ENCODE measurements at regions not wholly inside any gene's neighbourhood (a gene's known extent, or its start where the extent isn't known, plus 50 kb on each side); places are given as distances from the start of the nearest gene placed in this dataset.

DNA sequence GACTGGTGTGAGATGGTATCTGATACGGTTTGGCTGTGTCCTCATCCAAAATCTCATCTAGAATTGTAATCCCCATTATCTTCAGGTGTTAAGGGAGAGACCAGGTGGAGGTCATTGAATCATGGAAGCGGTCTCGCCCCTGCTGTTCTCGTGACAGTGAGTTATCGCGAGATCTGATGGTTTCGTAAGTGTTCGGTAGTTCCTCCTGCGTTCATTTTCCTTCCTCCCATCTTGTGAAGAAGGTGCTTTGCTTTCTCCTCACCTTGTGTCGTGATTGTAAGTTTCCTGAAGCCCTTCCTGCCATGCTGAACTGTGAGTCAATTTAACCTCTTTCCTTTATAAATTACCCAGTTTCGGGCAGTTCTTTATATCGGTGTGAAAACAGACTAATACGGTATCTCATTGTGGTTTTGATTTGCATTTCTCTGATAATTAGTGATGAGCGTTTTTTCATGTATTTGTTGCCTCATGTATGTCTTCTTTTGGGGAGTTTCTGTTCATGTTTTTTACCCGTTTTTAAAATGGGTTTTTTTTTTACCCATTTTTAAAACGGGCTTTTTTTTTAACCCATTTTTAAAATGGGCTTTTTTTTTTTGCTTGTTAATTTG is 102.8 kb upstream of the SLC10A2 start:
- no peak for DNase-seq (ENCODE audit: low read depth)
- no peak overlapping the region for H3K4me3 ChIP-seq (ENCODE audit: low read depth, low read length)

DNA sequence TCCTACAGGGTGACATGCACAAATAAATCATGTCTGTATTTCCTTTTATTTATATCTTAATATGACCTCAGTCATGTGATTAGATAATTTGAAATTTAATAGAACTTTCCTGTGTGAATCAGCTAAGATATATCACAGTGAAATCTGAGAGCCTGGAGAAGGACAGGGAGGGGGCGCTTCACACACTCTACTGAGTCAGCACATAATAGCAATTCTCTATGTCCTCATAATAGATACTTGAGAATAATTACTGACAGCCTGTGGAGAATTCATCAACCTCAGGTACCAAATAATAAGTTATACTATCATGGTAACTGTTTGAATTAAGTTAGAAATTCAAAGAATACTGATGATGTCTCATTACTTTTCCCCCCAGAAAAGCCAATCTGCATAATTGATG is 98.0 kb upstream of the SLC10A2 start:
- H3K4me3 ChIP-seq (ENCODE audit: low read depth, low read length) = no peak overlapping the region
- DNase-seq (ENCODE audit: low read depth) = no peak

DNA sequence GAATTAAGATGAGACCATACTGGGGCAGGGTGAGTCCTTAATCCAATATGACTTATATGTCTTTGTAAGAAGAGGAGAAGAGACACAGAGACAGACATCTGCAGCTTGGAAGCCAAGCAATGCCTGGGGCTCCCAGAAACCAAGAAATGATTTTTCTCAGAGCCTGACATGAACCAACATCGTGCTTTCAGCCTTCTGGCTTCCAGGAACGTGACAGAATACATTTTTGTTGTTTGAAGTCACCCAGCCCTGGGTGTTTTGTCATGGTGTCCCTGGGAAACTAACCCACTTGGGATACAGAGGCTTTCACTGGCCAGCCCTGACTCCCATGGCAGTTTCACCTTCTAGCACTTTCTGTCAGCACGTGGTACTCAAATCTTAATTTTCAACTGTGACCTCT is 95.3 kb upstream of the SLC10A2 start:
- DNase-seq (ENCODE audit: low read depth) = no peak
- H3K4me3 ChIP-seq (ENCODE audit: low read depth, low read length) = no peak overlapping the region

DNA sequence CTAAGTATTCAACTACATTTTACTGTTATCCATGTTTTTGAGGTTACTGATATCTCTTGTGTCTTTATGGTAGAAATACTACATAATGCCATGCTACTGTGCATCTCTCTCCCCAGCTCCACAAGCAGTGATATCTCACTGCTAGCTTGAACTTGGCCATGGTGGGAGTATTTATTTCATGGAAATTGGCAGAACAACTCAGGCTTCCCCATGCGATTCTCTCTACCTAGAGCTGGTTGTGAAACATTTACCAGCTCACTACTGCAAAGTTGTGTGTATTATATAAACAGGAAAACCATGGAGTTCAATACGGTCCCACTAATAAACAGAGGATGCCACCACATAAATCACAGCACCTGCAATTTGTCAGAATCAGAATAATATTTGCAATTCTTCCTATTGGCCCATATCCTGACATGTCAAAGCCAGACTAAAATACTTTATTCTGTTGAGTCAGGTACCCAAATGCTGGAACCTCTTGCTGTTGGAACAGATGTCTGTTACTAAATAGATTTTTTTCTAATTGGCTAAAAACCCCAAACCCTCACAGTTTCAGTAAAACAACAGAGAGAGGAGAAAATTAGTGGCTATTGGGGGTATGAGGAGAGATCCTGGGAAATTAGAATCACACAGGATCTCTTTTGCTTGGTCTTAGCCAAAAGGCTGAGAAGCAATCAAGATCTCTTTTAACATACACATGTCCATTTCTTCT is 91.4 kb upstream of the SLC10A2 start:
- DNase-seq (ENCODE audit: low read depth) = no peak
- H3K4me3 ChIP-seq (ENCODE audit: low read depth, low read length) = no peak overlapping the region

DNA sequence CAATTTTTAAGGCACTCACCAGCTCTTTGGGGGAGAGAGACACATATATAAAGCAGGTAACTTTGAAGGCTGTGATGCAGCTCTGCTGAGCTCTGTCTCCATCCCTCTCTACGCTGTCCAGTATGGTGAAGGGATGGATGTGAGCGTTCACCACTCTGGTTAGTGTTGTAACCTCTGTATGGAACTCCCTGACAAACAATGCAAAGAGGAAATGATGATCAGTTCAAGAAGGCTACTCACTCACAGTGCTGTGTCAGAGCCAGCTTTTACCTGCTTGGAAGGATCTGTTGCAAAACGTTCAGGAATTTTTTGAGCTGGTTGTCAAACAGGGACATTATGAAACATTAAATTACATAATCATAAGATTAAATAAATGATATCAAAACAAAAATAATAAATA is 90.8 kb upstream of the SLC10A2 start:
- DNase-seq (ENCODE audit: low read depth) = no peak
- no peak overlapping the region for H3K4me3 ChIP-seq (ENCODE audit: low read depth, low read length)

DNA sequence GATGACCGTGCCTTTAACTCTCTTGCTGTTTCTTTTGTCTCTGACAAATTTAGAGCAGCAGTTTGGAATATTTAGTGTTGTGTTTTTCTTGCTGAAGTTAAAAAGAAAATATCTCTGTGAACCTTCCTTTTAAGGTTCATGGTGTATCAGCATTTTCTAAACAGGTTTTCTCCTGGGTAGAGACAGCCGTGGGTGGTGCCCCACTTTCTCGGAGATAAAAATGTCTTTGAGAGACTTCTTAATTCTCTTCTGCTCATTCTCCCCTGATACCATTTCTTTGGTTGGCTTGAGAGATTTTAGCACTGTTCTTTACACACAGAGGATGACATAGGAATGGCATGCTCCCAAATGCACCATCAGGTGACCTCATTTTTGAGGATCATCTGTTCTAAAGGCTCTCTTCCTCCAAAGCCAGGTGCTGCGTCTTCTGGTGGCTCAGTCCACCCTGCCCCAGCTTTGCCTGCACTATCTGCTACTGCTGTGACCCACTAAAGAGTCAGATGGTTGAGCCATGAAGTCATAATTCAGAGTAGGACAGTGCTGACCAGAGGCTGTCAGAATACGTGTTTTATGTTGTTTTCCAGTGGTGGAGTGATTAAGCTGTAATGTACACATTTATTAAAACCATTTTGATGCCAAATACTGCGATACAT is 90.3 kb upstream of the SLC10A2 start:
- no peak overlapping the region for H3K4me3 ChIP-seq (ENCODE audit: low read depth, low read length)
- DNase-seq (ENCODE audit: low read depth) = no peak

DNA sequence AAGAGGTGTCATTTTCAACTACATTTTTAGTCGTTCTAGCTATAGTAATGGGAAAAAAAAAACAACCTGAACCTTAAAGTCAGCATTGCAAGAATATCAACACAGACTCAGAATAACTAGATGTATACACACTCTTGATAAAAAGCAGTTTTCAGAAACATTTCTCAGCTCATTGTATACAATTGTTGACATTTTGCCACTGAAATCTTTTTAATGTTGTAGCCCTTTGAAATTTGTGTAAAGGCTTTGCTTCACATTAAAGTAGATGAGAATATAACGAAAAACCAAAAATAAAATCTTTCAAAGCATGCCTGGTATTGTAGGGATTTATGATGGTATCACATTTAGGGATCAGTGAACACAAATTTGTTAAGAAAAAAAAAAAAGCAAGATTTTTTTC is 87.2 kb upstream of the SLC10A2 start:
- DNase-seq (ENCODE audit: low read depth) = no peak
- H3K4me3 ChIP-seq (ENCODE audit: low read depth, low read length) = no peak overlapping the region

DNA sequence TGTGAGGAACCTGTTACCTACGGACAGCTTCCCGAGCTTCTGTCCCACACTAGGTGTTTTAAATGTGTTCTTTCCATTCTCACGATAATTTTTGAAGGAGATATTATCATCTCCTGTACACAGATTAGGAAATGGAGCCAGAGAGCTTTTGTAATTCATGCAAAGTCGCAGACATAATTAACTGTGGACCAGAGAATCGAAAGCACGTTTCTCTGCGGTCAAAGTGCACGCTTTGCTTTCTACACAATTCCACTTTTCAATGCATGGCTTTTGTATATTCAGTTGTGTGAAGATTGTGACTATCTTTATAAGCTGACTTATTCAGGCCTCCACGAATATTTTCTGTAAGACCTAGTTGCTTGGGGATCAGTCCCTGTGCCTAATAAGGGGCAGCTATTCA is 81.7 kb upstream of the SLC10A2 start:
- DNase-seq (ENCODE audit: low read depth) = no peak
- no peak overlapping the region for H3K4me3 ChIP-seq (ENCODE audit: low read depth, low read length)

DNA sequence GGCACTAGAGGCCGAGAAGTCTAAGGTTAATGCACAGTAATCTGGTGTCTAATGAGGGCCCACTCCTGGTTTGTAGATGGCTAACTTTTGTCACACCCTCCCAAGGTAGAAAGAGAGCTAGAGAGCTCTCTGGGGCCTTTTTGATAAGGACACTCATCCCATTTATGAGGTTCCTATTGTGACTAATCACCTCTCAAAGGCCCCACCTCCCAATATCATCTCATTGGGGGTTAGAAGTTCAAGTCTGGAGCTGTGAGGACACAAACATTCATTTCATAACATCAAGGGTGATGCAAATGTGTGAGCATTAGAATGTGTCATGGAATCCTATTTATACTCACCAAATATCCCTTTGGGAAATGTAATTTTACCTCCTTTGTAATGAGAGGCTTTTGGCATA is 79.2 kb upstream of the SLC10A2 start:
- no peak overlapping the region for H3K4me3 ChIP-seq (ENCODE audit: low read depth, low read length)
- DNase-seq (ENCODE audit: low read depth) = no peak

DNA sequence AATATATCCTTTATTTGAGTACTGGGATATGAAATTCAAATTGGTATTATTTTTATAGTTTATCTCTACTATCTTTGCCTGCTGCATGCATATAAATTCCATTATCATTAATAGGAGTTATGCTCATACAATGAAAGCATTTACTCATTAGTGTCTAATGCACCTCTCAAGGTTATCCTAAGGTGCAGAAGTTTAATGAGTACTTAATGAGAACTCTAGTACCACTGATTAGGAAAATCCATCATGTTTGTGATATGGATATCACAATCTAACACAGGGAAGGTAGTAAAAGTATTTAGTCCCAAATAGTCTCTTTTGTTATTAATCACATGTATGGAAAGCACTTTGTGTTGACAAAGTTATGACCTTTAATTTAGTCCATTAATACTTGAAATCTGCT is 77.2 kb upstream of the SLC10A2 start:
- H3K4me3 ChIP-seq (ENCODE audit: low read depth, low read length) = no peak overlapping the region
- DNase-seq (ENCODE audit: low read depth) = no peak

DNA sequence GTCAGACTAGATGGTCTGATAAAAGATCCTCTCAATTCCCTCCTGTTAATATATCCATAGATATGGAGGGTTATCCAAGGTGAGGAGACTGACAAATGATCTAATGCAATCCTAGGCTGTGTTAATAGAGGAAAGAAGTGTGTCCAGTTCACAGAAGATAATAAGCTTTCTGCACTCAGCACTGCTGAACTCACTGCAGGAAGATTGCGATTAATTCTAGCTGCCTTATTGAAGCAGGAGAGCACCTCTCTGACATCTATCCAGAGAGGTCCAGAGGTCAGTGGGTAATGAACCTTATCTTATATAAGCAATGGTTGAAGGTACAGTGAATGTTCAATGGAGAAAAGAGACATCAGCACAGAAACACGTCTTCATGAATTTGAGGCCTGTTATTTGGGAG is 75.9 kb upstream of the SLC10A2 start:
- no peak for DNase-seq (ENCODE audit: low read depth)
- H3K4me3 ChIP-seq (ENCODE audit: low read depth, low read length) = no peak overlapping the region

DNA sequence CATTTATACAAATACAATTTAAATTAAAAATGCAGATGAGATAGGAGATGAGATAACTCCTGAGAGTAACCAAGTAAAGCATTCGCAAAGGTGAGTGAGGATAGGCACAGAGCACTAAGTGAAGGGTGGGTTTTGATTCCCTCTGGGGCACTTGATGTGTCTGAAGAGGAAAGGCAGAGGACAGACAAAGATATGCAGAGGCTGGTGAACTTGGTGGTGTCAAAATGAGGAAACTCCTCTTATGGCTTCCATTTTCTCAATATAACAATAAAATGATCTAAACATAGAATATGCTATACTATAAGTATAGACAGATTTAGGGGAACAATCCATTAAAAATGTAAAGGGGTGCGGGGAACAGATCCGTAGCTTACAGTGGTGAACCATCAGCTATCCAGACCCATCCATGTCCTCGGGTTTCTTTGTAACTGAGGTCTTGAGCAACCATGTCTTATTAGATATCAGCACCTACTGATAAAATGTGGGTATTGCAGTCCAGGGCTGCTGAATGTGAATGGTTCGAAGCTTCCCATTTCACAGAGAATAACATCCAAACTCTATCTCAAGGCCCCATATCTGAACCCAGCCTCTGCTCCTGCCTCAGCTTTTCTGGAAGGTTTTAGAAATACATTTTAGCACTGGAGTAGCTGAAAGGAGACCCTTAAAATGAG is 73.9 kb upstream of the SLC10A2 start:
- no peak overlapping the region for H3K4me3 ChIP-seq (ENCODE audit: low read depth, low read length)
- DNase-seq (ENCODE audit: low read depth) = no peak

DNA sequence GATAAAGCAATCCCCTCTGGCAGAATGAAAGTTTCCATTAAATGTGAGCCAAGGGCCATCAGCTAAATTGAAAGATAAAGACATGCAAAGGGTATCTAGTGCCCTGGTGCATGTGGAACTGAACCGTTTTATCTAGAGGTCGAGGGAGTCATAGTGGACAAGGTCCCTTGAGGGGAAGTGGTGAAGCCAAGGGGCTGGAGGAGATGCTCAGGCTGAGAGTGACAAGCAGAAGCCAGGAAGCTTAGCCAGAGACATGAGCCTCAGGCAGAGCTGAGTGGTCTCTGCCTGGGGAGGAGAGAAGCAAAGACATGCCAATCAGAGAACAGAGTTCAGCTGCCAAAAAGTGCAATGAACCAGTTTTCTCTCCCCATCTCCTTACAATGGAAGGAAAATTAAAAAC is 68.1 kb upstream of the SLC10A2 start:
- DNase-seq (ENCODE audit: low read depth) = no peak
- no peak overlapping the region for H3K4me3 ChIP-seq (ENCODE audit: low read depth, low read length)

DNA sequence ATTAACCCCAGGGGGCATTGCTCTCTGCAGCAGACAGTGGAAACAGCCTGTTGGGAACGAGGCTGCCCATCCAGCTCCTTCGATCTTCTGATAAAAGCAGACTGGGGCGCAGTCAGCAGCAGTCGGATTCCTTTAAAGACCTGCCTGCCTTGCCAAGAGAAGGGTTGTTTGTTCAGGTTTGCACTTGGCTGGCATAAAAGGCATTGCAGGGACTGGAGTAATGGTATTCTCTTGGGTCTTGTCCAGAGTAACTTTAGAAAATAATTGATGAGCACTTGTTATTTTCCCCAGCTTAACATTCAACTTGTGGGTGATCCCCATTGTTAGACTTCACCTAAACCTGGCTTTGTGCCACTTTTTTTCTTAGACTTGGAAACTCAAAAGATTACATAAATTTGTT is 67.3 kb upstream of the SLC10A2 start:
- no peak overlapping the region for H3K4me3 ChIP-seq (ENCODE audit: low read depth, low read length)
- DNase-seq (ENCODE audit: low read depth) = no peak

DNA sequence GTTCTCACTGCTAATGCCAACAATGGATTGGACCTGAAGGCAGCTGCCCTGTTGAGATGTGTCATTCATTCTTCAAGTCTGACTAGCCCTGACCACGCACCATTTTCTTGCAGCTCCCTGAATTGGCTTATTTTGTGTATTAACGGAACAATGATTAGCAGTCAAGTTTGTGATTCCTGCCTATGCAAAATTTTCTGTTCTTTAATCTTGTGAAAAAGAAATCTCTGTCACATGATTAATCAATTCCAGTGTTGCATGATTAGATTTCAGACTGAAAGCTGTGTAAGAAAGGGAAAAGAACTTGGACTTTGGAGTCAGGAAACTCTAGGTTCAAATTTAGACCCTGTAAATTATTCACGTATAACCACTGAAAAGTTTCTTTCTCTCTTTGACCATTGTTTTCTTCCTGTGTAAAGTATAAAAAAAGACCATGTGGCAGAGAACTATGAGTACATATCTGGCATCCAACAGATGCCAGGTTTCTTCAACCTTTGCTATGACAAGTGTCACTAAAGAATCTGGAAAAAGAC is 64.5 kb upstream of the SLC10A2 start:
- no peak overlapping the region for H3K4me3 ChIP-seq (ENCODE audit: low read depth, low read length)
- DNase-seq (ENCODE audit: low read depth) = no peak

DNA sequence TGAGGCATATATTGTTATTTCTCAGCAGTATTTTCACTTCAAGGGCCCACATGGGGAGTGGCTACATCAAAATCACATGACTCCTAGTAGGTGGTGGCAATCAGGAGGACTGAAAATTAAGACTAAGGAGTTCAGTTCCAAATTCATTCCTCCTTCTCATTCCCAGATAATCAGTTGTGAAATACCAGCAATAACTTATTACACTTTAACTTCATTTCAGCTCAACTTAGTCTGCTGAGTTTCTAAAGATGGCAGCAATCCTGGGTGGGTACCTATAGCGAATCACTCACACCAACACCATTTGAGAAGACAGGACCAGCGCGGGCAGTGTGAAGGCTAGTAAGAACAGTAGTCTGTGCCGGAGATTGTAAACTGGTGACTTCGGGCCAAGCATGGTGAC is 63.9 kb upstream of the SLC10A2 start:
- no peak for DNase-seq (ENCODE audit: low read depth)
- no peak overlapping the region for H3K4me3 ChIP-seq (ENCODE audit: low read depth, low read length)

Data from skeletal muscle cell (primary cell).